ENCODE measurements at regions not wholly inside any gene's neighbourhood (a gene's known extent, or its start where the extent isn't known, plus 50 kb on each side); places are given as distances from the start of the nearest gene placed in this dataset.
"Not testable (repeated sequence)": the region's sequence is repeated elsewhere in the genome, so short reads cannot be mapped to it uniquely, and the experiment has no call there.

DNA sequence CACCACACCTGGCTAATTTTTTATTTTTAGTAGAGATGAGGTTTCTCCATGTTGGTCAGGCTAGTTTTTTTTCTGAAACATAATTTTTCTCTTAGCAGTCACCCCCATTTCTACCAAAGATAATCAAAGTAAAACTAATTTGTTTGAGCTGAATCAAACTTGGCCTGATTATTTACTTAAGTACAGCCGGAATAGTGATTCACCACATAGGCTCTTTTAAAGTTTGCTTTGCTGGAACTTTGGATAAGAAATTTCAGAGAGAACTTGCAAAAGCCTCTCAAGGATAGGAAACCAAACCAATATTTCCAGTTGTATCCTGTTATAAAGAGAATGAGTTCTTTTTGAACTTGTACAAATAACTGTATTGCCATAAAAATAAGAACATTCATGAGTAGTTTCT, 105.0 kb upstream of the SYNCRIP start:
- no peak overlapping the region for H3K4me3 ChIP-seq (ENCODE audit: low read length)
- TF ChIP-seq, protein P1, sequence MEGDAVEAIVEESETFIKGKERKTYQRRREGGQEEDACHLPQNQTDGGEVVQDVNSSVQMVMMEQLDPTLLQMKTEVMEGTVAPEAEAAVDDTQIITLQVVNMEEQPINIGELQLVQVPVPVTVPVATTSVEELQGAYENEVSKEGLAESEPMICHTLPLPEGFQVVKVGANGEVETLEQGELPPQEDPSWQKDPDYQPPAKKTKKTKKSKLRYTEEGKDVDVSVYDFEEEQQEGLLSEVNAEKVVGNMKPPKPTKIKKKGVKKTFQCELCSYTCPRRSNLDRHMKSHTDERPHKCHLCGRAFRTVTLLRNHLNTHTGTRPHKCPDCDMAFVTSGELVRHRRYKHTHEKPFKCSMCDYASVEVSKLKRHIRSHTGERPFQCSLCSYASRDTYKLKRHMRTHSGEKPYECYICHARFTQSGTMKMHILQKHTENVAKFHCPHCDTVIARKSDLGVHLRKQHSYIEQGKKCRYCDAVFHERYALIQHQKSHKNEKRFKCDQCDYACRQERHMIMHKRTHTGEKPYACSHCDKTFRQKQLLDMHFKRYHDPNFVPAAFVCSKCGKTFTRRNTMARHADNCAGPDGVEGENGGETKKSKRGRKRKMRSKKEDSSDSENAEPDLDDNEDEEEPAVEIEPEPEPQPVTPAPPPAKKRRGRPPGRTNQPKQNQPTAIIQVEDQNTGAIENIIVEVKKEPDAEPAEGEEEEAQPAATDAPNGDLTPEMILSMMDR (conservative IDR thresholded peaks at IDR 0.05; ENCODE audit: low read depth, low read length), result no peak
- DNase-seq (ENCODE audit: low read depth), result no peak

GRCh38 chr6:85747093-85747492, 104.4 kb upstream of the SYNCRIP start:
- TF ChIP-seq, protein P1 (conservative IDR thresholded peaks at IDR 0.05; ENCODE audit: low read depth, low read length), result no peak
- H3K4me3 ChIP-seq (ENCODE audit: low read length), result no peak overlapping the region
- no peak for DNase-seq (ENCODE audit: low read depth)

GRCh38 chr6:85744433-85744970, 101.8 kb upstream of the SYNCRIP start:
- H3K4me3 ChIP-seq (ENCODE audit: low read length), result no peak overlapping the region
- no peak for DNase-seq (ENCODE audit: low read depth)
- TF ChIP-seq, protein P1 (conservative IDR thresholded peaks at IDR 0.05; ENCODE audit: low read depth, low read length), result no peak

GRCh38 chr6:85726206-85726605, 83.5 kb upstream of the SYNCRIP start:
- TF ChIP-seq, protein P1 (conservative IDR thresholded peaks at IDR 0.05; ENCODE audit: low read depth, low read length), result no peak
- DNase-seq (ENCODE audit: low read depth), result peak; percentile 4
- H3K4me3 ChIP-seq (ENCODE audit: low read length), result no peak overlapping the region

DNA sequence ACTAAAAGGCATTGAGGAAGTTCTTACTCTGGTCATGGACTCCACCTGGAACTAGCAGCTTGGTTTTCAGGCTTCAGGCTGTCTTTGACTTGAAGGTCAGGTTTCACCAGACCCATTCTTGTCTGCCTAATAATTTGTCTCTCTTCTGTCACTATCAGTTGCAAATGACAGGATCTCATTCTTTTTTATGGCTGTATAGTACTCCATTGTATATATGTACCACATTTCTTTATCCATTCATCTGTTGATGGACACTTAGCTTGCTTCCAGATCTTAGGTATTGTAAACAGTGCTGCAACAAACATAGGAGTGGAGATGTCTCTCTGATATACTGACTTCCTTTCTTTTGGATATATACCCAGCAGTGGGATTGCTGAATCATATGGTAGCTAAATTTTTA, 73.1 kb upstream of the SYNCRIP start:
- TF ChIP-seq, protein P1 (conservative IDR thresholded peaks at IDR 0.05; ENCODE audit: low read depth, low read length), result no peak

DNA sequence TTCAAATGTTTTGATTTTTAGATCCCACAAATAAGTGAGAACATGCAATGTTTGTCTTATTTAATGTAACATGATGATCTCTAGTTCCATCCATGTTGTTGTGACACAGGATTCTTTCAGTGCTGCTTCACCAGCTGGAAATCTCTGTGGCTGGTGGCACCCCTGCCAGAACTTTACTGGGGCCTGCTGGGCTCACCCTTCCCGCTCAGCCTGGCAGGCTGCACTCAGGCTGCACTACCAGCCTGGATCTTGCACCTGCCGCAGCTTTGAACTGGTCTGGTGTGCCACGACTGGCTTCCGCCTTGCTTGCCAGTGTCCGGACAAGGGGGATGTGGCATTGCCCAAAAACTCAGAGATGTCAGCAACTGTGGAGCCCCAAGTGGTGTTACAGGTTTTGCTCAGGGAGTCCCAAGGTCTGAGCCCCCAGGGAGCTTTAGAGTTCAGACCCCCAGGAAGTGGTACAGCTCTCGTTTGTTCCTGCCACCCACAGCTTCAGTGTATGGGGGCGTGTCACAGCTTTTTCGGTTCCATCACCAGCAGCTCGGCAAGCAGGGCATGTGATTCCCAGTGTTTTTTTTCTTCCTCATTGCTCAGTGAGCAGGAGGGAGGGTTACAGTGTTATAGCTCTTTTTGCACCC, 72.3 kb upstream of the SYNCRIP start:
- TF ChIP-seq, protein P1 (conservative IDR thresholded peaks at IDR 0.05; ENCODE audit: low read depth, low read length), result no peak
- DNase-seq (ENCODE audit: low read depth), result no peak
- no peak overlapping the region for H3K4me3 ChIP-seq (ENCODE audit: low read length)

More for the DNA sequence above, 73.1 kb upstream of the SYNCRIP start:
- no peak for DNase-seq (ENCODE audit: low read depth)
- no peak overlapping the region for H3K4me3 ChIP-seq (ENCODE audit: low read length)

DNA sequence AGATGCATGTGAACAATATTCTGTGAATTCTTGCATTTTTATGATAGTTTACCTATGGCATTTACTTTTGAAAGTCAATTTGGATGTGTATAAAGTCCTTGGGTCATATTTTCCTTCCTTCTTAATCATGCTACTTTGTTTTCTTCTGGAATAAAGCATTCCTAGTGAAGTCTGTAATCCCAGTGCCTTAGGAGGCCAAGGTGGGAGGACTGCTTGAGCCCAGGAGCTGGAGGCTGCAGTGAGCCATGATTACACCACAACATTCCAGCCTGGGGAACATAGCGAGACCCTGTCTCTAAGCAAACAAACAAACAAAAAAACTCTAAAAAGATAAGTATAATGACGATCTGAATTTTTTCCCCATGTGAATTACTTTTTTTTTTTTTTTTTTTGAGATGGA, 69.7 kb upstream of the SYNCRIP start:
- DNase-seq (ENCODE audit: low read depth), result no peak
- TF ChIP-seq, protein P1 (conservative IDR thresholded peaks at IDR 0.05; ENCODE audit: low read depth, low read length), result no peak
- no peak overlapping the region for H3K4me3 ChIP-seq (ENCODE audit: low read length)

DNA sequence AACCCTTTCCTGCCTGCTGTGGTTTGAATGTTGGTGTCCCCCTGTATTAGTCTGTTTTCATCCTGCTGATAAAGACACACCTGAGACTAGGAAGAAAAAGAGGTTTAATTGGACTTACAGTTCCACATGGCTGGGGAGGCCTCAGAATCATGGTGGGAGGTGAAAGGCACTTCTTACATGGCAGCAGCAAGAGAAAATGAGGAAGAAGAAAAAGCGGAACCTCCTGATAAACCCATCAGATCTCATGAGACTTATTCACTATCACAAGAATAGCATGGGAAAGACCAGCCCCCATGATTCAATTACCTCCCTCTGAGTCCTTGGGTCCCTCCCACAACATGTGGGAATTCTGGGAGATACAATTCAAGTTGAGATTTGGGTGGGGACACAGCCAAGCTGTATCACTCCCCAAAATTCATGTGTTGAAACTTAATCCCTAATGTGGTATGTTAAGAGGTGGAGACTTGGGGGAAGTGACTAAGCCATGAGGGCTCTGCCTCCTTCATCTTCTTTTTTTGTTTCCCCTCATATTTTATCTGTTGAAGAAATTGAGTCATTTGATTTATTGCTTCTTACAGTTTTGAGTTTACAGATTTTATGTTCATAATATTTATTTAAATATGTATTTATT, 64.9 kb upstream of the SYNCRIP start:
- DNase-seq (ENCODE audit: low read depth); H3K4me3 ChIP-seq (ENCODE audit: low read length): not testable (repeated sequence)

All from retinal pigment epithelial cell (primary cell).